ENCODE measurements at regions not wholly inside any gene's neighbourhood (a gene's known extent, or its start where the extent isn't known, plus 50 kb on each side); places are given as distances from the start of the nearest gene placed in this dataset.
"Not testable (repeated sequence)": the region's sequence is repeated elsewhere in the genome, so short reads cannot be mapped to it uniquely, and the experiment has no call there.

DNA sequence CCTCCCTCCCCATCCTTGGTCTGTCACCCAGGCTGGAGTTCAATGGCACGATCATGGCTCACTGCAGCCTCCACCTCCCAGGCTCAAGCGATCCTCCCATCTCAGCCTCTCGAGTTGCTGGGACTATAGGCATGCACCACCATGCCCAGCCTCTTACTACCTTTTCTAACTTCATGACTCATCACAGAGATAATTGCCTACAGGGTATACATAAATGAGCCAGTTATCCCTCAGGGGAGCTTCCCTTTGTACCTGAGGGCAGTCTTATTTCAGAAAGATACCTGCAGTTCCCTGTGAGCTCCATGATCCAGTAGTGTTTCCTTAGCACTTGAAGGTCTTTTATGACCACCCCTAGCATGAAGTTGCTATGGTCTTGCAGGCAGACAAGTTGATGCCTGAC is 94.2 kb upstream of the DNAJC1 start:
- Mint-ChIP-seq H3K27me3 (no peaks in the 10 kb centered on the region), H3K27ac (no peak overlapping the region), H3K9me3 (no peaks in the 10 kb centered on the region), H3K4me3 (no peak overlapping the region), H3K4me1 (ENCODE audit: low read depth) (no peaks in the 10 kb centered on the region), H3K36me3 (ENCODE audit: low read depth) (no peaks in the 10 kb centered on the region)
- POLR2A ChIA-PET = no interaction called here
- CTCF ChIA-PET = no interaction called here
- ATAC-seq (no peak), DNase-seq (no peak)
- intact Hi-C loops (cut with micrococcal nuclease) = no loop called here
- TF ChIP-seq, protein P1, sequence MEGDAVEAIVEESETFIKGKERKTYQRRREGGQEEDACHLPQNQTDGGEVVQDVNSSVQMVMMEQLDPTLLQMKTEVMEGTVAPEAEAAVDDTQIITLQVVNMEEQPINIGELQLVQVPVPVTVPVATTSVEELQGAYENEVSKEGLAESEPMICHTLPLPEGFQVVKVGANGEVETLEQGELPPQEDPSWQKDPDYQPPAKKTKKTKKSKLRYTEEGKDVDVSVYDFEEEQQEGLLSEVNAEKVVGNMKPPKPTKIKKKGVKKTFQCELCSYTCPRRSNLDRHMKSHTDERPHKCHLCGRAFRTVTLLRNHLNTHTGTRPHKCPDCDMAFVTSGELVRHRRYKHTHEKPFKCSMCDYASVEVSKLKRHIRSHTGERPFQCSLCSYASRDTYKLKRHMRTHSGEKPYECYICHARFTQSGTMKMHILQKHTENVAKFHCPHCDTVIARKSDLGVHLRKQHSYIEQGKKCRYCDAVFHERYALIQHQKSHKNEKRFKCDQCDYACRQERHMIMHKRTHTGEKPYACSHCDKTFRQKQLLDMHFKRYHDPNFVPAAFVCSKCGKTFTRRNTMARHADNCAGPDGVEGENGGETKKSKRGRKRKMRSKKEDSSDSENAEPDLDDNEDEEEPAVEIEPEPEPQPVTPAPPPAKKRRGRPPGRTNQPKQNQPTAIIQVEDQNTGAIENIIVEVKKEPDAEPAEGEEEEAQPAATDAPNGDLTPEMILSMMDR (IDR thresholded peaks at IDR 0.05) = no peak

DNA sequence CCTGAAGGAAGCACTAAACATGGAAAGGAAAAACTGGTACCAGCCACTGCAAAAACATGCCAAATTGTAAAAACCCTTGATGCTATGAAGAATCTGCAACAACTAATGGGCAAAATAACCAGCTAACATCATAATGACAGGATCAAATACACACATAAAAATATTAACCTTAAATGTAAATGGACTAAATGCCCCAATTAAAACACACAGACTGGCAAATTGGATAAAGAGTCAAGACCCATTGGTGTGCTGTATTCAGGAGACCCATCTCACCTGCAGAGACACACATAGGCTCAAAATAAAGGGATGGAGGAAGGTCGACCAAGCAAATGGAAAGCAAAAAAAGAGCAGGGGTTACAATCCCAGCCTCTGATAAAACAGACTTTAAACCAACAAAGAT is 87.7 kb upstream of the DNAJC1 start:
- CTCF ChIA-PET = interaction anchor here (1.2 kb wide), 1 partner anchor 15 kb away, joined by 3 read pairs; no protein-coding TSS in a partner anchor
- H3K27me3 Mint-ChIP-seq; H3K4me1 Mint-ChIP-seq (ENCODE audit: low read depth); POLR2A ChIA-PET; H3K27ac Mint-ChIP-seq; H3K9me3 Mint-ChIP-seq; intact Hi-C loops (cut with micrococcal nuclease); ATAC-seq; DNase-seq; H3K4me3 Mint-ChIP-seq; H3K36me3 Mint-ChIP-seq (ENCODE audit: low read depth): not testable (repeated sequence)

DNA sequence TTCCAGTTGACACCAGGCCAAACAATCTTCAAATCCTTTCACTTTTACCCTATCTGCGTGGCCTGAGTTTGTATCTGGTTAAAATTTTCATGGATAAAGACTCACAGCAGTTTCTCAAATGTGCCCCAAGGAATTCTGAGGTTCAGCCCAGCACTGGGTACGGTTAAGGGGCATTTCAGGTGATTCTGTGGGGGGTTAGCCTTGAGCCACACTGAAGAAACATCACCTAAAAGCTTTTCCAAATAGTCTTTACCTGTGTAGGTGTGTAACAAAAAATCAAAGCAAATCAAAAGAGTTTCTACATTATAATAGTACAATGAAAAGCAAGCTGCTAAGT is 83.8 kb upstream of the DNAJC1 start:
- intact Hi-C loops (cut with micrococcal nuclease) = no loop called here
- no peaks in the 10 kb centered on the region for H3K9me3 Mint-ChIP-seq
- H3K4me1 Mint-ChIP-seq (ENCODE audit: low read depth) = no peaks in the 10 kb centered on the region
- ChIA-PET CTCF (no interaction called here), POLR2A (no interaction called here)
- ATAC-seq = no peak
- H3K27ac Mint-ChIP-seq = no peak overlapping the region
- H3K27me3 Mint-ChIP-seq = peaks cover 15% of the 10 kb centered on the region
- no peaks in the 10 kb centered on the region for H3K36me3 Mint-ChIP-seq (ENCODE audit: low read depth)
- TF ChIP-seq, protein P1 (IDR thresholded peaks at IDR 0.05) = no peak
- H3K4me3 Mint-ChIP-seq = no peak overlapping the region
- no peak for DNase-seq

DNA sequence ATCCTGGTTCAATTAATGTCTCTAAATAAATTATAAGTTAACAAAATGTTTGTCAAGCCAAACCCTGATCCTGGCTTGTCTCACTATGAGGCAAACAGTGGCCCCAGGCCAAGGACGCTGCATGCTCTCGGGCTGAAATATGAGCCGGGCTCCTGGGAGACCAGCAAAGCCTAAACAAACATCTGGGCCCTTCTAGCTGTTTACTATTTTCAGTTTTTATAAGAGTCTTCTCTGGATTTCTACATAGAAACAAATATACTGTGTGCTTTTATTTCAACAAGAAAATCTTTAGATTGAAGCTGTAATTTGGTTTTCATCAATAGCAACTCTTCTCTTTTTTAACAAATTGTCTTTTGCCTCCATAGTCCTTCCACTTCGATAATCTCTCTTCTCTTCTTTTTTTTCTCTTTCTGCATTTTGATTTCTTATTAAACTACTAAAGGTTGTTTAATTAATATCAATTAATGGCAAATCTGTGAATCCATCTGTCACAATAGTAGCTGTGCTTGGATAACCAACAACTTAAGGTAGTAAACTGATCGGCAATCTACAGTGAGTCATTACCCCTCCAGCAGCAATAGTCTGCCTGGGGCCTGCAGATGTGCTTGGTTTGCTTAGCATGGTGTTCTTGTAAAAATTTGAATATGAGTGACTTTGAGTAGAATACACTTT is 83.3 kb upstream of the DNAJC1 start:
- intact Hi-C loops (cut with micrococcal nuclease) = no loop called here
- Mint-ChIP-seq H3K27me3 (peaks cover 15% of the 10 kb centered on the region), H3K4me1 (ENCODE audit: low read depth) (no peaks in the 10 kb centered on the region), H3K36me3 (ENCODE audit: low read depth) (no peaks in the 10 kb centered on the region), H3K9me3 (no peaks in the 10 kb centered on the region), H3K4me3 (no peak overlapping the region), H3K27ac (no peak overlapping the region)
- TF ChIP-seq, protein P1 (IDR thresholded peaks at IDR 0.05) = no peak
- CTCF ChIA-PET = no interaction called here
- ATAC-seq (no peak), DNase-seq (no peak)
- POLR2A ChIA-PET = no interaction called here

DNA sequence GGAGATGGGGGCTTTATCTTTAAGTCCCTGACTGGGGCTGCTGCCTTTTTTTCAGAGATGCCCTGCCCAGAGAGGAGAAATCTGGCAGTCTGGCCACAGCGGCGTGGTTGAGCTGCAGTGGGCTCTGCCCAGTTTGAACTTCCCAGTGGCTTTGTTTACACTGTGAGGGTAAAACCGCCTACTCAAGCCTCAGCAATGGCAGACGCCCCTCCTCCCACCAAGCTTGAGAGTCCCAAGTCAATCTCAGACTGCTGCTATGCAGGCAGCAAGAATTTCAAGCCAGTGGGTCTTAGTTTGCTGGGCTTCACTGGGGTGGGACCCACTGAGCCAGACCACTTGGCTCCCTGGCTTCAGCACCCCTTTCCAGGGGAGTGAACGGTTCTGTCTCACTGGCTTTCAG is 76.4 kb upstream of the DNAJC1 start:
- H3K27ac Mint-ChIP-seq; POLR2A ChIA-PET; intact Hi-C loops (cut with micrococcal nuclease); H3K4me3 Mint-ChIP-seq; DNase-seq; ATAC-seq; H3K36me3 Mint-ChIP-seq (ENCODE audit: low read depth); H3K4me1 Mint-ChIP-seq (ENCODE audit: low read depth); H3K9me3 Mint-ChIP-seq; CTCF ChIA-PET: not testable (repeated sequence)
- H3K27me3 Mint-ChIP-seq = peaks cover 37% of the 10 kb centered on the region

DNA sequence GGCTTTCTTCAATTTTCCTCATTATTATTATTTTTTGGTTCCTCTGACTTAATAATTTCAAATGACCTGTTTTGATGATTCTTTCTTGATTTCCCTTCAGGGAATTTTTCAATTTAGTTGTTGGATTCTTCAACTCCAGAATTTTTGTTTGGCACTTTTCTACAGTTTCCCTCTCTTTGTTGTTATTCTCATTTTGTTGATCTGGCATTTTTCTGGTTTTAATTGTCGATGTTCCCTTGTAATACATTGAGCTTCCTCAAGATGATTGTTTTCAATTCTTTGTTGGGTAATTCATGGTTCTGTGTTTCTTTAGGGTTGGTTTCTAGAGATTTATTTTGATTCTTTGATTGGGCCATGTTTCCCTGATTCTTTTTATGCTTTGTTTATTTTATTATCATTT is 67.8 kb upstream of the DNAJC1 start:
- no peak overlapping the region for H3K4me3 Mint-ChIP-seq
- H3K27ac Mint-ChIP-seq = no peak overlapping the region
- no peak for ATAC-seq
- POLR2A ChIA-PET = no interaction called here
- H3K27me3 Mint-ChIP-seq = peaks cover 9% of the 10 kb centered on the region
- H3K4me1 Mint-ChIP-seq (ENCODE audit: low read depth) = no peaks in the 10 kb centered on the region
- DNase-seq = no peak
- CTCF ChIA-PET = interaction anchor here (1.1 kb wide), 1 partner anchor 41 kb away, joined by 3 read pairs; no protein-coding TSS in a partner anchor
- TF ChIP-seq, protein P1 (IDR thresholded peaks at IDR 0.05) = no peak
- H3K36me3 Mint-ChIP-seq (ENCODE audit: low read depth) = no peaks in the 10 kb centered on the region
- intact Hi-C loops (cut with micrococcal nuclease) = no loop called here
- peaks cover 17% of the 10 kb centered on the region for H3K9me3 Mint-ChIP-seq

All from activated CD8-positive, alpha-beta T cell treated with anti-CD3 and anti-CD28 coated beads for 36 hours (primary cell).